ENCODE measurements at regions not wholly inside any gene's neighbourhood (a gene's known extent, or its start where the extent isn't known, plus 50 kb on each side); places are given as distances from the start of the nearest gene placed in this dataset.
A peak's percentile ranks its signal among the peaks of the same experiment; 100 is the strongest.

DNA sequence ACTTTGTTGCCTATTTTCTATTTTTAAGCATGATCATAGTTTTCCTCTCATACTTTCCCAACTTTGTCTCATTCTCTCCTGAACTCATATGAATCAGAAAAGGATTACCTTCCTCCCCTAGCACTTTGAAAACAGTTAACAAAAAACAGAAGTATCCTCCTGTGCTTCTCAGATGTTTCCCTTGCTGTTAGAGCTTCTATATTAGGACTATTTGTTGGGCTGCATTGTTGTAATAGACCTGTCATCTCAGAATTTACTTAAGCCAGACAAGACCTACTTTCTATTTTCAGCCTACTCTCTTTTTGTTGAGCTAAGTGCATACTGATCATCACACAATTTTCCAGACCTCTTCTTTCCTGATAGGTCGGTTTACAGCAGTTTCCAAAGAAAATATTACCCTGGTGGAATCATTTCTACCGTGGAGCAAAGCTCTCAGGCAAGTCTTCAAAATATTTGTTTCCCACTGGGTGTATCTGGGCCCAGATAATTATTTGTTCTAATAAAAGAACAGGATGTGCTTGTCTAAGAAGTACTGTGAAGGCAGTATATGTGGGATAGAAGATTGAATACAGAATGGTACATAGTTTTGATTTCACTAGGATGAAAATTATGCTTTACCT, 411.9 kb upstream of the KLF6 start:
- intact Hi-C loops (cut with micrococcal nuclease): no loop called here
- H3K4me2 ChIP-seq (ENCODE audit: insufficient read depth, low read length): no peak overlapping the region
- no peak overlapping the region for H3K4me3 ChIP-seq (replicated peaks in 1 of 3; ENCODE audit: insufficient read depth in 1 of 3, low read depth in 1 of 3, low read length in 3 of 3)
- H3K9me1 ChIP-seq (replicated peaks; ENCODE audit: control insufficient read depth, extremely low read depth, insufficient read depth, low read length): no peaks in the 10 kb centered on the region
- dilution Hi-C loops (cut with MboI; ENCODE audit: extremely low pct_ligation_motif_present, low sequenced_read_pairs): no loop called here
- no peaks in the 10 kb centered on the region for H3K79me2 ChIP-seq (ENCODE audit: control insufficient read depth, insufficient read depth, low read length)
- POLR2A ChIA-PET: no interaction called here
- FAIRE-seq (peak; percentile 8), DNase-seq (ENCODE audit: low read depth, low spot score) (peak; percentile 23)
- no peaks in the 10 kb centered on the region for H3K27me3 ChIP-seq (ENCODE audit: control insufficient read depth in 2 of 2, insufficient read depth in 2 of 2, low read length in 2 of 2)
- no peaks in the 10 kb centered on the region for H3K4me1 ChIP-seq (ENCODE audit: control insufficient read depth, extremely low read depth, insufficient read depth, low read length)
- TF ChIP-seq, protein P1, sequence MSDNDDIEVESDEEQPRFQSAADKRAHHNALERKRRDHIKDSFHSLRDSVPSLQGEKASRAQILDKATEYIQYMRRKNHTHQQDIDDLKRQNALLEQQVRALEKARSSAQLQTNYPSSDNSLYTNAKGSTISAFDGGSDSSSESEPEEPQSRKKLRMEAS (IDR thresholded peaks at IDR 0.05; ENCODE audit: insufficient read depth, insufficient read length): no peak
- TF ChIP-seq MYC (IDR thresholded peaks at IDR 0.05; ENCODE audit: low read depth, low read length) (no peak), JUN (IDR thresholded peaks at IDR 0.05; ENCODE audit: borderline replicate concordance, insufficient read depth, insufficient read length, low read depth) (no peak), POLR2AphosphoS5 (IDR thresholded peaks at IDR 0.05; ENCODE audit: insufficient read depth, low read depth, low read length) (no peak), FOS (IDR thresholded peaks at IDR 0.05; ENCODE audit: borderline replicate concordance, insufficient read depth, low read length) (no peak)
- H4K20me1 ChIP-seq (replicated peaks; ENCODE audit: control insufficient read depth, extremely low read depth, insufficient read depth, low read length): no peaks in the 10 kb centered on the region
- H3K36me3 ChIP-seq (ENCODE audit: control insufficient read depth in 2 of 2, extremely low read depth in 1 of 2, insufficient read depth in 2 of 2, low read length in 2 of 2): no peaks in the 10 kb centered on the region
- H3K27ac ChIP-seq (ENCODE audit: insufficient read depth, low read depth, low read length): no peak overlapping the region
- no peak overlapping the region for H2AFZ ChIP-seq (ENCODE audit: low read depth, low read length)
- H3K9ac ChIP-seq (replicated peaks; ENCODE audit: extremely low read depth, insufficient read depth, low read length): no peak overlapping the region
- BruUV-seq (replicated peaks): no TSS peak
- no peaks in the 10 kb centered on the region for H3K9me3 ChIP-seq (replicated peaks; ENCODE audit: control insufficient read depth, insufficient read depth, low read length)
- CTCF ChIA-PET: no interaction called here

- POLR2A ChIA-PET: no interaction called here
- no TSS peak for BruUV-seq (replicated peaks)
- TF ChIP-seq EZH2 (IDR thresholded peaks at IDR 0.05; ENCODE audit: borderline replicate concordance, low read depth, low read length, severe bottlenecking) (no peak), GATA2 (IDR thresholded peaks at IDR 0.05; ENCODE audit: insufficient read depth, insufficient read length, low read depth, low read length) (no peak), FOS (IDR thresholded peaks at IDR 0.05; ENCODE audit: borderline replicate concordance, insufficient read depth, low read length) (no peak), JUN (IDR thresholded peaks at IDR 0.05; ENCODE audit: borderline replicate concordance, insufficient read depth, insufficient read length, low read depth) (no peak), MYC (IDR thresholded peaks at IDR 0.05; ENCODE audit: low read depth, low read length) (no peak), POLR2AphosphoS5 (IDR thresholded peaks at IDR 0.05; ENCODE audit: insufficient read depth, low read depth, low read length) (no peak), POLR2A (IDR thresholded peaks at IDR 0.05; ENCODE audit: low read depth, low read length) (no peak)
- TF ChIP-seq, protein P2, sequence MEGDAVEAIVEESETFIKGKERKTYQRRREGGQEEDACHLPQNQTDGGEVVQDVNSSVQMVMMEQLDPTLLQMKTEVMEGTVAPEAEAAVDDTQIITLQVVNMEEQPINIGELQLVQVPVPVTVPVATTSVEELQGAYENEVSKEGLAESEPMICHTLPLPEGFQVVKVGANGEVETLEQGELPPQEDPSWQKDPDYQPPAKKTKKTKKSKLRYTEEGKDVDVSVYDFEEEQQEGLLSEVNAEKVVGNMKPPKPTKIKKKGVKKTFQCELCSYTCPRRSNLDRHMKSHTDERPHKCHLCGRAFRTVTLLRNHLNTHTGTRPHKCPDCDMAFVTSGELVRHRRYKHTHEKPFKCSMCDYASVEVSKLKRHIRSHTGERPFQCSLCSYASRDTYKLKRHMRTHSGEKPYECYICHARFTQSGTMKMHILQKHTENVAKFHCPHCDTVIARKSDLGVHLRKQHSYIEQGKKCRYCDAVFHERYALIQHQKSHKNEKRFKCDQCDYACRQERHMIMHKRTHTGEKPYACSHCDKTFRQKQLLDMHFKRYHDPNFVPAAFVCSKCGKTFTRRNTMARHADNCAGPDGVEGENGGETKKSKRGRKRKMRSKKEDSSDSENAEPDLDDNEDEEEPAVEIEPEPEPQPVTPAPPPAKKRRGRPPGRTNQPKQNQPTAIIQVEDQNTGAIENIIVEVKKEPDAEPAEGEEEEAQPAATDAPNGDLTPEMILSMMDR (IDR thresholded peaks at IDR 0.05; ENCODE audit: extremely low read depth in 1 of 2, insufficient read depth in 1 of 2, low read depth in 1 of 2, low read length in 2 of 2): no peak
- TF ChIP-seq, protein P1 (IDR thresholded peaks at IDR 0.05; ENCODE audit: insufficient read depth, insufficient read length): no peak
Observed at GRCh38 chr10:4196183-4196582, 411.2 kb upstream of the KLF6 start.

More at GRCh38 chr10:4196183-4196582, 411.2 kb upstream of the KLF6 start:
- Histone ChIP-seq H3K4me2 (ENCODE audit: insufficient read depth, low read length) (no peak overlapping the region), H3K27me3 (ENCODE audit: control insufficient read depth in 2 of 2, insufficient read depth in 2 of 2, low read length in 2 of 2) (no peaks in the 10 kb centered on the region), H3K79me2 (ENCODE audit: control insufficient read depth, insufficient read depth, low read length) (no peaks in the 10 kb centered on the region), H4K20me1 (replicated peaks; ENCODE audit: control insufficient read depth, extremely low read depth, insufficient read depth, low read length) (no peaks in the 10 kb centered on the region), H3K36me3 (ENCODE audit: control insufficient read depth in 2 of 2, extremely low read depth in 1 of 2, insufficient read depth in 2 of 2, low read length in 2 of 2) (no peaks in the 10 kb centered on the region), H3K27ac (ENCODE audit: insufficient read depth, low read depth, low read length) (no peak overlapping the region), H3K4me1 (ENCODE audit: control insufficient read depth, extremely low read depth, insufficient read depth, low read length) (no peaks in the 10 kb centered on the region), H3K4me3 (replicated peaks in 1 of 3; ENCODE audit: insufficient read depth in 1 of 3, low read depth in 1 of 3, low read length in 3 of 3) (no peak overlapping the region), H3K9ac (replicated peaks; ENCODE audit: extremely low read depth, insufficient read depth, low read length) (no peak overlapping the region), H3K9me3 (replicated peaks; ENCODE audit: control insufficient read depth, insufficient read depth, low read length) (no peaks in the 10 kb centered on the region), H3K9me1 (replicated peaks; ENCODE audit: control insufficient read depth, extremely low read depth, insufficient read depth, low read length) (no peaks in the 10 kb centered on the region), H2AFZ (ENCODE audit: low read depth, low read length) (no peak overlapping the region)
- dilution Hi-C loops (cut with MboI; ENCODE audit: extremely low pct_ligation_motif_present, low sequenced_read_pairs) (no loop called here), intact Hi-C loops (cut with micrococcal nuclease) (no loop called here)
- DNase-seq (ENCODE audit: low read depth, low spot score): no peak
- no peak for FAIRE-seq
- CTCF ChIA-PET: no interaction called here
